ENCODE measurements at regions not wholly inside any gene's neighbourhood (a gene's known extent, or its start where the extent isn't known, plus 50 kb on each side); places are given as distances from the start of the nearest gene placed in this dataset.

- TF ChIP-seq CTCF (conservative IDR thresholded peaks at IDR 0.05) (no peak), ZFX (IDR thresholded peaks at IDR 0.05) (no peak)
Measured at GRCh38 chr6:112595841-112596240, 248.7 kb downstream of the RFPL4B start.

All from C4-2B (cell line).